Skeletal muscle tissue (tissue), 3 donors: ENCODE measurements at regions not wholly inside any gene's neighbourhood (a gene's known extent, or its start where the extent isn't known, plus 50 kb on each side); places are given as distances from the start of the nearest gene placed in this dataset.

ENCODE experiments used
- H3K27ac ChIP-seq: one replicate; pipeline ENCODE4 v1.7.0; 2013; ENCODE audit warnings: mild to moderate bottlenecking, low read depth, low read length, inconsistent platforms
- H3K27me3 ChIP-seq, 3 donors: one replicate each; pipeline ENCODE4 v1.7.0; 2013; ENCODE audit warnings: low read length in 3 of 3; ENCODE audit not compliant: control insufficient read depth in 3 of 3, insufficient read depth in 3 of 3
- H3K36me3 ChIP-seq, 3 donors: one replicate each; pipeline ENCODE4 v1.7.0; 2013; ENCODE audit warnings: low read length in 3 of 3; ENCODE audit not compliant: control insufficient read depth in 3 of 3, insufficient read depth in 3 of 3
- H3K4me1 ChIP-seq, 3 donors: one replicate each; pipeline ENCODE4 v1.7.0; 2013; ENCODE audit warnings: low read length in 3 of 3, mild to moderate bottlenecking in 3 of 3; ENCODE audit not compliant: control insufficient read depth in 3 of 3, insufficient read depth in 3 of 3
- H3K4me3 ChIP-seq, 3 donors: one replicate each; pipeline ENCODE4 v1.7.0; 2013; ENCODE audit warnings: low read length in 3 of 3
- H3K9ac ChIP-seq, 3 donors: one replicate each; pipeline ENCODE4 v1.7.0; 2013; ENCODE audit warnings: low read length in 3 of 3, mild to moderate bottlenecking in 3 of 3, moderate library complexity in 2 of 3, low read depth in 1 of 3
- H3K9me3 ChIP-seq, 3 donors: one replicate each; pipeline ENCODE4 v1.7.0; 2013; ENCODE audit warnings: low read length in 3 of 3; ENCODE audit not compliant: control insufficient read depth in 3 of 3
- donor health status: Osteomylitis.

DNA sequence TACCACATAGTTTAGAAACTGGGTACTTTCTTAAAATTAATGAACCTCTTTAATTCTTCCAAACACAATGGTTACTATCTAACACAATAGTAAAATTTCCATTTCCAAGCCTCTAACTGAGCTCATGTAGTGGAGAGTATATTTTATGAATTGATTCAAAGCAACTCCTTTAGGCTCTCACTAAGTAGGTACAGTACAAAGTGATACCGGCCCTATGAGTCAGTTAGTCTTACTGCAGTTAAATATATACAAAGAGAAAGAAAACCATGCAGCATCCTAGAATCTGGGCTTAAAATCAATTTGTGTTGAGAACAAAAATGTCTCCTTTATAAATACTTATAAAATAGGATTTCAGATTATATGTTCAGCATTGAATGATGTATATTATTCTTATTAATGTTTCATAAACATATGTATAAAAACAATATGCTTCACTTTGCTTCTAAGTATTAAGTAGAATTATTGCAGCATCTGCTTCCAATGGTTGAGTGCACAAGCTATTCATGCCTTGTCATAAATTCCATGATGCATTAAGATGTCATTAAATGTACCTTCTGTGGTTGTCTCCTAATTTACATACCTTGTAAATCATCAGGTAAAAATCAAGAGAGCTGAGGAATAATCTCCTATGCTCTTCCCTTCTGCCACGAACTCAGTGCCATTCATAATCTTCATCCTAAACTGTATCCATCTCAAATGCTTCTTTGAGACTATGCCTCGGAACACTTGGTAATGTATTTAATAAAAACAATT lies 1037.8 kb downstream of the STPG2 start:
- H3K9ac ChIP-seq = no peak overlapping the region
- H3K27ac ChIP-seq = no peak overlapping the region
- H3K4me3 ChIP-seq = no peak overlapping the region
- no peaks in the 10 kb centered on the region for H3K4me1 ChIP-seq
- no peaks in the 10 kb centered on the region for H3K36me3 ChIP-seq
- no peaks in the 10 kb centered on the region for H3K27me3 ChIP-seq
- no peaks in the 10 kb centered on the region for H3K9me3 ChIP-seq

DNA sequence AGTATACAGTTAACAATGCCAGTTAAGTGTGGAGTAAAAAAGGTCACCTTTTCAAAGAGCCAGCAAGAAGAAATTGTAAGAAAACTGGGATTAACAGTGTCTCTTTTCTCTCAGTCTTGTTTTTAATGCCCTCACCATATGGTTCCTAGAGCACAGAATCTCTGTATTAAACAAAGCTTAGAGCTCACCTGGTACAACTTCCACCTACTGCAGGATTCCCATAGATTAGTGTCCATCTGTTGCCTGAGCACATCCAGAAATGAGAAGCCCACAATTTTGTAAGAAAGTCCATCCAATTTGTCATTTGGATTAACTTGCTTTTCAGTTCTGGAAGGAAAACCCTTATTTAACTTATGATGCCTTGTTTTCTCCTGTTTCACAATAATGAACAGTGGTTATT lies 1037.1 kb downstream of the STPG2 start:
- Histone ChIP-seq H3K4me3 (no peak overlapping the region), H3K27me3 (no peaks in the 10 kb centered on the region), H3K36me3 (no peaks in the 10 kb centered on the region), H3K27ac (no peak overlapping the region), H3K4me1 (no peaks in the 10 kb centered on the region), H3K9me3 (no peaks in the 10 kb centered on the region), H3K9ac (no peak overlapping the region)

DNA sequence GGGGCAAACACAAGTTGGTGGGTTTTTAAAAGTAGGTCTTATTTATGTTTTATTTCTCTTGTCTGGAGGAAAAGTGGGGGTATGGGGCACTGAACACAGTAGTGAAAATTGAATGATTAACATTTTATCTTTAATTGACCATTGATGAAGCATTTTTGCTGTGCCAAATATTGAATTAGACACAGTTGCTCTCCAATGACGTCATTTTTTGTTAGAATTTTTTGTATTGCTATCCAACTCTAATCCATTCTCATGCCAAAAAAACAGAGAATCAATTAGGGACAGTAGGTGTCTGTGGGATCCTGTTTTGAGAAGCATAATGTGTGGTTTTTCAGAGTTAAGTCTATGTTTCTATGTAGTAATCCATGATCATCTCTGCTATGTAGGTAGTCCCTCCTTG lies 1032.8 kb downstream of the STPG2 start:
- no peak overlapping the region for H3K9ac ChIP-seq
- no peak overlapping the region for H3K27ac ChIP-seq
- no peaks in the 10 kb centered on the region for H3K27me3 ChIP-seq
- H3K4me3 ChIP-seq = no peak overlapping the region
- H3K36me3 ChIP-seq = no peaks in the 10 kb centered on the region
- H3K9me3 ChIP-seq = no peaks in the 10 kb centered on the region
- H3K4me1 ChIP-seq = no peaks in the 10 kb centered on the region

DNA sequence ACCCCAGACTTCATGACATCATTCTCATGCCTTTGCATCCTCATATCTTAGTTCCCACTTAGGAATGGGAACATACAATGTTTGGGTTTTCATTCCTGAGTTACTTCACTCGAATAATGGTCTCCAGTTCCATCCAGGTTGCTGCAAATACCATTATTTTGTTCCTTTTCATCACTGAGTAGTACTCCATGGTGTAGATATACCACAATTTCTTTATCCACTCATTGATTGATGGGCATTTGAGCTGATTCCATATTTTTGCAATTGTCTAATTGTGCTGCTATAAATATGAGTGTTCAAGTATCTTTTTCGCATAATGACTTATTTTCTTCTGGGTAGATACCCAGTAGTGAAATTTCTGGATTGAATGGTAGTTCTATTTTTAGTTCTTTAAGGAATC lies 1026.8 kb downstream of the STPG2 start:
- Histone ChIP-seq H3K27ac (no peak overlapping the region), H3K9ac (no peak overlapping the region), H3K4me1 (no peaks in the 10 kb centered on the region), H3K36me3 (no peaks in the 10 kb centered on the region), H3K4me3 (no peak overlapping the region), H3K9me3 (no peaks in the 10 kb centered on the region), H3K27me3 (no peaks in the 10 kb centered on the region)

DNA sequence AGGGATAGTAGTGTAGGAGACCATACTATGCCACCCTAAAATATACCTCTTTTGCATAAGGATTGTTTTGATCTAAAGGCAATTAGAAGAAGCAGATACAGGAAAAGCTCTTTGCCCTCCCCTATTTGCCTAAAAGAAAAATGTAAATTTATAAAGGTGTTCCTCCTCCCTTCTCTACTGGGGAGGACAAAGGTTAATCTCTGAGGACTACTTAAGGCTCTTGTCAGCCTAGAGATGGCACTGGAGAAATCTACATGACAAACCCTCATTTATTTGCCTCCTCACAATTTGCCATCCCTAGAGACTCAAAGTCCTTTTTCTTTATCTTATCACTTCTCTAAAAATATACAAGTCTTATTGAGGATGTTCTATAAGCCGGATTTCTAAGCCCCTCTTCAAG lies 1021.8 kb downstream of the STPG2 start:
- Histone ChIP-seq H3K9me3 (no peaks in the 10 kb centered on the region), H3K4me1 (no peaks in the 10 kb centered on the region), H3K4me3 (no peak overlapping the region), H3K9ac (no peak overlapping the region), H3K36me3 (no peaks in the 10 kb centered on the region), H3K27me3 (no peaks in the 10 kb centered on the region), H3K27ac (no peak overlapping the region)

DNA sequence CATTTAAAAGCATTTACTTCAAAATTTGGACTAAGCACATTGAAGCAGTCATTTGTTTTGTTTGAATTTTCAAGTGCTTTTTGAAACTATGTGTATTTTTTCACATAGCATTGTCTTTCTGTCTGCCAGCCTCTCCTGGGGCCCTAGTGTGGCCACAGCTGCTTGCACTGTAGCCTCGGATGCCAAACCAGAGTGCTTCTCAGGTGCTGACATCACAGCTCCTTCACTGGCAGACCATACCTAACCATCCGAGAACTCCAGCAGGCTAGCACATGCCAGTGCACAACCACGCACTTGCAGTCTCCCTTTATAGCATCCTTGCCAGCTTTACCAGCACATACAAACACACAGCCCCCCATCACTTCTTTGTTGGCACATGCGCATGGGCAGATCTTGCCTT lies 1019.7 kb downstream of the STPG2 start:
- Histone ChIP-seq H3K27ac (no peak overlapping the region), H3K9ac (no peak overlapping the region), H3K27me3 (no peaks in the 10 kb centered on the region), H3K4me1 (no peaks in the 10 kb centered on the region), H3K36me3 (no peaks in the 10 kb centered on the region), H3K4me3 (no peak overlapping the region), H3K9me3 (no peaks in the 10 kb centered on the region)

DNA sequence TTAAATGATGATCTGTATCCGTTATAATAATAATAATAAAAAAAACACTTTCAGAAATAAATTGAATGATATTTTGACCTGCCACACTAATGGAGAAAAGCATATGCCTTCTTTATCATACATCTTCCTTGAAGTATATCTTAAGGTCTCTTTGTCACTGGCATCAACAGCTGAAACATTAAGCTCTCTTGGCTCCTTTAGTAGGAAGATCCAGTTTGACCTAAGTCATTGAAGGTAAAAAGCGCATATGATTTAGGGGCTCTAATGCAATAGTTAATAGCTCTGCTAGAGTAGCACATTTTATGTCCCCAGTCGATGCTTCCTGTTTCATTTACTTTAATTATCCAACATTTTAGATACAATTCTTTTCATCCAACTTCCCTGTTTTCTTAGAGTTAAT lies 1010.8 kb downstream of the STPG2 start:
- no peaks in the 10 kb centered on the region for H3K27me3 ChIP-seq

DNA sequence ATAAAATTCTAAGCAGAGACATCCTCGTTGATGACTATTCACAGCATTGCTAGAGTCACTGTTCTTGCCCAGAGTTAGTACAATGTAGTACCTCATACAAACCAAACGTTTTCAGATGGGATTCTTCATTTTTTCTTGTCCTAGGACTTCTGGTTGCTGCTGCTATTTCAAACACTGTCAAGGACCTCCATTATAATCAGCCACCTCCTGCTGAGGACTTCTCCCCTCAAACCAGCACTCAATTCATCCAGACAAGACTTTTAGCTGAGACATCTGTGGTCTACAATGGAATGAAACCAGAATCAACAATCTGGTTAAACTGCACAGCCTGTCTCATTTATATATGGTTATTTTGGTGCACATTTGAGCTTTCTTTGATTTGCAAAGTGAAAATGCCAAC lies 1008.8 kb downstream of the STPG2 start:
- Histone ChIP-seq H3K36me3 (no peaks in the 10 kb centered on the region), H3K9me3 (no peaks in the 10 kb centered on the region), H3K4me1 (no peaks in the 10 kb centered on the region), H3K9ac (no peak overlapping the region), H3K27ac (no peak overlapping the region), H3K4me3 (no peak overlapping the region), H3K27me3 (no peaks in the 10 kb centered on the region)

More for the DNA sequence above, 1010.8 kb downstream of the STPG2 start:
- H3K9me3 ChIP-seq = no peaks in the 10 kb centered on the region
- H3K36me3 ChIP-seq = no peaks in the 10 kb centered on the region
- no peak overlapping the region for H3K27ac ChIP-seq
- no peak overlapping the region for H3K9ac ChIP-seq
- H3K4me3 ChIP-seq = no peak overlapping the region
- H3K4me1 ChIP-seq = no peaks in the 10 kb centered on the region

DNA sequence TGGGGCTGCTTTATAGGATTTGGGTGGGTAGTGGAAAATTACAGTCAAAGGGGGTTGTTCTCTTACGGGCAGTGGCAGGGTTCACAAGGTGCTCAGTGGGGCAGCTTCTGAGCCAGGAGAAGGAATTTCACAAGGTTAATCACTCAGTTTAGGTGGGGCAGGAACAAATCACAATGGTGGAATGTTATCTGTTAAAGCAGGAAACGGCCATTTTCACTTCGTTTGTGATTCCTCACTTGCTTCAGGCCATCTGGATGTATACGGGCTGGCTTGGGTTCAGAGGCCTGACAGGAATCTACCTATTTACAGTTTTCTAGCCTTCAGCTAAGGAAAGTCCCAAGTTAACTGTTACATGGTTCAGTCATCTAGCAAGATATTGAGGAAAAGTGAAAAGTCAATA lies 1003.5 kb downstream of the STPG2 start:
- no peaks in the 10 kb centered on the region for H3K36me3 ChIP-seq
- H3K4me3 ChIP-seq = no peak overlapping the region
- no peaks in the 10 kb centered on the region for H3K27me3 ChIP-seq
- no peaks in the 10 kb centered on the region for H3K4me1 ChIP-seq
- H3K27ac ChIP-seq = no peak overlapping the region
- H3K9me3 ChIP-seq = no peaks in the 10 kb centered on the region
- H3K9ac ChIP-seq = no peak overlapping the region

DNA sequence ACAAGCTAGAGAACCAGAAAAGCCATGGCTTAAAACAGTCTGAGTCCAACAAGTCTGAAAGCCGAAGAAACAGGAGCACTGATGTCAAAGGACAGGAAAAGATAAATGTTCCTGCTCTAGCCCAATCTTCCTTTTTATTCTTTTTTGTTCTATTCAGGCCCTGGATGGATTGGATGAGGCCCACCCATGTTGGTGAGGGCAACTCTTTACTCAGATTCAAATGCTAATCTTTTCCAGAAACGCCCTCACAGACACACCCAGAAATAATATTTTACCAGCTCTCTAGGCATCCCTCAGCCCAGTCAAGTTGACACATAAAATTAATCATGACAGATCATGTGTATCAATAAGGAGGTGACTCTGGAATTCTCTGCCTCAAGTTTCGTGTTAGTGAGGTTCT lies 1002.7 kb downstream of the STPG2 start:
- no peak overlapping the region for H3K27ac ChIP-seq
- H3K4me1 ChIP-seq = no peaks in the 10 kb centered on the region
- no peaks in the 10 kb centered on the region for H3K36me3 ChIP-seq
- H3K9me3 ChIP-seq = no peaks in the 10 kb centered on the region
- no peak overlapping the region for H3K4me3 ChIP-seq
- H3K9ac ChIP-seq = no peak overlapping the region
- no peaks in the 10 kb centered on the region for H3K27me3 ChIP-seq
